Transverse colon (tissue), 4 donors: ENCODE measurements at regions not wholly inside any gene's neighbourhood (a gene's known extent, or its start where the extent isn't known, plus 50 kb on each side); places are given as distances from the start of the nearest gene placed in this dataset.

Experiments used
- CTCF ChIP-seq, 5 experiments: fragments of 200-600 bp in 3 of 5; fragments of 450-650 bp in 2 of 5; sonication (generic) in 3 of 5; IDR thresholded peaks; 1 replicate in 2 of 5; 2 replicates in 3 of 5; pipeline ENCODE4 v1.5.1; 2016 to 2017; ENCODE audit warnings: antibody characterized with exemption in 5 of 5, inconsistent platforms in 3 of 5, mild to moderate bottlenecking in 2 of 5, moderate library complexity in 1 of 5
- EP300 ChIP-seq: sonication (generic); formaldehyde crosslinking; IDR thresholded peaks from one replicate; pipeline ENCODE4 v1.6.1; 2017; ENCODE audit warnings: antibody characterized with exemption, low read depth
- POLR2AphosphoS5 ChIP-seq, 3 donors: sonication (generic); formaldehyde crosslinking; IDR thresholded peaks; one replicate each; pipeline ENCODE4 v1.6.1; 2016; ENCODE audit warnings: antibody characterized with exemption in 3 of 3

GRCh38 chrY:7440796-7441530 is 529.4 kb upstream of the AMELY start:
- TF ChIP-seq EP300 (no peak), CTCF (IDR thresholded peaks at IDR 0.05) (no peak), POLR2AphosphoS5 (IDR thresholded peaks at IDR 0.05) (no peak)
